GM19238 (cell line): ENCODE measurements at regions not wholly inside any gene's neighbourhood (a gene's known extent, or its start where the extent isn't known, plus 50 kb on each side); places are given as distances from the start of the nearest gene placed in this dataset.

ENCODE experiments used
- DNase-seq: peaks from one replicate; pipeline ENCODE4 v3.0.0; 2011; ENCODE audit warnings: low spot score; ENCODE audit not compliant: insufficient read length

DNA sequence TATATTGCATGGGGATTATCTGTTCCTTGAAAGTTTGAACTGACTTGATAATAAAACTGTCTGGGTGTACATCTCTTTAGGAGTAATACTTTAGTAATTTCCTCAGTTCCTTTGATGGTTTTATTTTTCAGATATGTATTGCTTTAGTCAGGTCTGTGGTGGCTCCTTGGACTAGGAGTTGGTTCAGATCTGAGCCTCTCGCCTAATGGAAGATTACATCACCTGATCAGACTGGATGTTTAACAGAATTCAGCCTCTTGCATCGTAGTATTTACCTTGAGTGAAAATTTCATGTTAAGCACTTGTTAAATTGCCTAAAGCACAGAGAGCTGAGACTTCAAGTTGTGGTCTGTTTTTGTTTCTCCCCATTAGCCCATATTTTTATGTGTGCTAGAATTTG lies 267.3 kb downstream of the MAP2K4 start:
- DNase-seq: no peak

DNA sequence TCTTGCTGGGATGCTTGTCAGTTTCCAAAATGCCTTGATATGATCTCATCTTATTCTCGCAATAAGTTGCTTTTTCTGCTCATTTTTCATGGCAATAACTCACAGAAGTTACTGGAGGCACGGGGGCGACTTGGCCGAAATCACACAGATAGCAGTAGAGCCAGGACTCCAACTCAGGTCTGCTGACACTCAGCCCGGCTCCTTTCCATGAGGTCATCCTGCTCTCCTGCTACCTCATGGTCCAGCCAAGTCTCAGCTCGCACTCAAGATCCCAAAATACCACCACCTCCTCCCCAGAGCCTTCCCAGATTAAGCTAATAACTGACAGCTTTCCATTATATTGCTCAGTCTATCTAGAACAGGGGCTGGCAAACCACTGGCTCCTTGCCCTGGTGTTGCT lies 269.5 kb downstream of the MAP2K4 start:
- DNase-seq: no peak

DNA sequence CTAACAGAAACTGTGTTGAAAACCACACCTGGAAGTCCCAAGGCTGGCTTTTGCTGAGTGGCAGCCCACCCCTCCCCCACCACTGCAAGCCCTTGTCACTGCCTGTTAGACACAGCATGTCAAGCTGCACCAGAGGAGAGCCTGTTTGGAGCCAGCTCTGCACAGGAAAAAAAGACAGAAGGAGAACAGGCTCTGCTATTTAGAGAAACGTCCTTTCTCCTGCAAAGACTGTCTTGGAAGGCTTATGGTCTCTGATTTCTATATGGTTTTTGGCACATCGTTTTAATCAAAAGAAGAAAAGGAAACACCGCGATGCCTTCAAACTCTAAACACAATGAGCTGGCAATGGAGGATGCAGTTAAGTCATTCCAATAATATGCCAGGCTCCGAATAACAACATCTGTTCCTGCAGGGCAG lies 275.5 kb downstream of the MAP2K4 start:
- DNase-seq: no peak

- DNase-seq: no peak
These were observed 280.9 kb downstream of the MAP2K4 start for GRCh38 chr17:12301551-12301950.

DNA sequence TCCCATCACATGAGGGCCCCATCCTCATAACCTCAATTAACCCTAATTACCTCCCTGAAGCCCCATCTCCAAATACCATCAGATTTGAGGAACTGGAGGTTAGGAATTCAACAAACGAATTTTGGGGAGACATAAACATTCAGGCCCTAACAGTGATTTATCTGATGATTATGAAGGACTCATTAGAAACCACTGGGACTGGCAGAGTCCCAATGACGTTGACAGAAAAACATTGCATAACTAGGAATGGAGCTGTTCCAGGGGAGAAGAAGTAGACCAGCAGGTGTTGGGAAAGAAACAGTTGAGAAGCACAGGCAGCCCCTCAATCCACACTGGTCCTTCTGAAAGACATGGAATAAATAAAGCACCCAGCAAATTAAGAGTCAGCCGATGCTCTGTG lies 282.0 kb downstream of the MAP2K4 start:
- no peak for DNase-seq

DNA sequence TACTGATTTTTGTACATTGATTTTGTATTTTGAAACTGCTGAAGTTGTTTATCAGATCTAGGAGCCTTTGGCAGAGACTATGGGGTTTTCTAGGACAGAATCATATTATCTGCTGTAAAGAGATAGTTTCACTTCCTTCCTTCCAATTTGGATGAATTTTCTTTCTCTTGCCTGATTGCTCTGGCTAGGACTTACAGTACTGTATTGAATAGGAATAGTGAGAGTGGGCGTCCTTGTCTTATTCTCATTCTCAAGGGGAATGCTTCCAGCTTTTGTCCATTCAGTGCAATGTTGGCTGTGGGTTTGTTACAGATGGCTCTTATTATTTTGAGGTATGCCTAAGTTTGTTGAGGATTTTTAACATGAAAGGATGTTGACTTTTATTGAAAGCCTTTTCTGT lies 290.1 kb downstream of the MAP2K4 start:
- DNase-seq: no peak

DNA sequence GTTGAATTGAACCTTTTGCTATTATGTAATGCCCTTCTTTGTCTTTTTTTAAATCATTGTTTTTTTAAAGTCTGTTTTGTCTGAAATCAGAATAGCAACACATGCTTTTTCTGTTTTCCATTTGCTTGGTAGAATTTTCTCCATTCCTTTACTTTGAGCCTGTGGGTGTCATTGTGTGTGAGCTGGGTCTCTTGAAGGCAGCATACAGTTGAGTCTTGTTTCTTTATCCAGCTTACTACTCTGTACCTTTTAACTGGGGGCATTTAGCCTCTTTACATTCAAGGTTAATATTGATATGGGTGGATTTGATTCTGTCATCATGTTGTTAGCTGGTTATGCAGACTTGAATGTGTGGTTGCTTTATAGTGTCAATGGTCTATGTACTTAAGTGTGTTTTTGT lies 292.0 kb downstream of the MAP2K4 start:
- no peak for DNase-seq

DNA sequence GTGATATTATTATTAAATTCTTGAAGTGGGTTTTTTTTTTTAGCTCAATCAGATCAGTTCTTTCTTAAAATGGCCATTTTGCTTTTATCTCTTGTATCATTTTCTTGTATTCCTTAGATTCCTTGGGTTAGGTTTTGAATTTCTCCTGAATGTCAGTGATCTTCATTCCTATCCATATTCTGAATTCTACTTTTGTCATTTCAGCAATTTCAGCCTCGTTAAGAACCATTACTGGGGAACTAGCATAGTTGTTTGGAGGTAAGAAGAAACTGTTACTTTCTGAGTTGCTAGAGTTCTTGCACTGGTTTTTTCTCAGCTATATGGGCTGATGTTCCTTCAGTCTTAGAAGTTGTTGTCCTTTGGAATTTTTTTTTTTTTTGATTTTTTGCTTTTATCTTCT lies 293.1 kb downstream of the MAP2K4 start:
- DNase-seq: no peak

GRCh38 chr17:12316021-12316420 lies 295.3 kb downstream of the MAP2K4 start:
- DNase-seq: no peak

DNA sequence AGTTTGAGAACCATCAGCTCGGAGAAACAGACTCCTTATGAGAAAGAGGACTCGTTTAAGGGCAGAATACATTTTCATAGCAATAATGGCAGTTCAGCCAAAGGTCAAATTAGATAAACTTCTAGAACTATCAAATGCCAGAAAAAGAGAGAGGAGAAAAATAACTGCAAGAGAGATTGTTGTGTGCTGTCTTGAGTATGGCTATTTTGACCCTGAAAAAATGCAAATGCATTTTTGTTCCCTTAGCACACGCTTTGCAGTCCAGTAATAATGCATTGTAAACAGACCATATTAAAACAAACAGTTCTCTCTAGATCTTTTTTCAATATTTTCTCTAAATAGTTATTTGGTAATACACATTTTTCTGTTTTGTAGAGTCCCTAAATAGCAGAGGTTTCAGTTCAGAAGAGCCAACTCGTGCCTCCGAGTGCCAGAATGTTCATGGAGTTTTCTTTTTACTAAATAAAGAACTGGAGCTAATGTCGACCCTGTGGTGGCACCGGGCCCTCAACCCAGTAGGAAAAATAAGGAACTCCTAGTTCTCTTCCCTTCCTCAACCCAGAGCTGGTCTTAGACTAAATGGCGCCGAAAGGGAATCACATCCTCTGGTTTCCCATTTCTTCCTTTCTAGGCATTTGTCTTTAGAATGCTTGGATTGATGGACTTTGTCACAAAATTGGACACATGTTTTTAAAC lies 298.0 kb downstream of the MAP2K4 start:
- no peak for DNase-seq

DNA sequence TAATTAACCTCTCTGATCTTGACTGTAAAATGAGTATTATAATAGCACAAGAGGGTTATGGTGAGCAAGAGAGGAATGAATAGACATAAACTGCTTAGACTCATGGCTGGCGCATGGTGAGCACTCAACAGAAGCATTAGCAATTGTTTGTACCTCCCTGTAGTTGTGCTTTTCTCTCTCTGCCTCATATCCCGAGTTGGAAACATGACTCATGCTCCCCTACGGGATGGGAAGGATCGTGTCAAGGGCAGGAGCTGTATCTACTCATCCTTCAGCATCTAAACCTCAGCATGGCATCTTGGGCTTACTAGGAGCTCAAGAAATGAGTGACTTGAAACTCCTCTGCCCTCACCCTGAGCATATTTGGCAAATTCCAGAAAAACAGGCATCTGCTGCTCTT lies 299.6 kb downstream of the MAP2K4 start:
- DNase-seq: no peak

DNA sequence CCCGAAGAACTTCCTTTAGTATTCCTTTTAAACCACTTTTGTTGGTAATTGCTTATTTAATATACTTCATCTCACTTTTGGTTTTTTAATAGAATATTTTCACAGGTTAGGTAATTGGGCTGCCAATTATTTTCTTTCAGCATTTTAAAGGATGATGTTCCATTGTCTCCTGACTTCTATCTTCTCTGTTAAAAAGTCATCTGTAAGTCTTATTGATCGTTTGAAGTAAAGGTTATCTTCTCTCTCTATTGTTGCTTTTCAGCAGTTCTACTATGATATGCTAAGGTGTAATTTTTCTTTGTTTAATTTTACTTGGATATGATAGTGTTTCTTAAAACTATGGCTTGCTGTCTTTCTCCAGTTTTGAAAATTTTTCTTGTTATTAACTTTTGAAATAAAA lies 307.5 kb downstream of the MAP2K4 start:
- DNase-seq: no peak

DNA sequence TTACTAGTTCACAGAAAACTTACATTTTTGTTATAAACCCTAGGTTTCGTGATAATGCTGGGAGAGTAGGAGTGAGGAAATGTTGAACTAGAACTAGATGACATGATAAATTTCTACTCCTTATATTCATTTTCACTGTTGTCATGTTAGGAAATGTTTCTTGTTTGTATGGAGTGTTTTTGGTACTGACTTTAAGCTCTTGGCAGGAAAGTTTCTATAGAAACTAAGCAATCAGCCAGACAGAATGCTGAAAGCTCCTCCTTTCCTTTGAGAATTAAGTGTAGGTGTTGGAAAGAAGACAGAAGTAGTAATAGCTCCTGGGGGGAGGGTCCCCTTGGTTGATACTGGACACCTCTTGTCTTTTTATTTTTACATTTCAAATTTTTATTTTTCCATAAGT lies 309.8 kb downstream of the MAP2K4 start:
- no peak for DNase-seq

DNA sequence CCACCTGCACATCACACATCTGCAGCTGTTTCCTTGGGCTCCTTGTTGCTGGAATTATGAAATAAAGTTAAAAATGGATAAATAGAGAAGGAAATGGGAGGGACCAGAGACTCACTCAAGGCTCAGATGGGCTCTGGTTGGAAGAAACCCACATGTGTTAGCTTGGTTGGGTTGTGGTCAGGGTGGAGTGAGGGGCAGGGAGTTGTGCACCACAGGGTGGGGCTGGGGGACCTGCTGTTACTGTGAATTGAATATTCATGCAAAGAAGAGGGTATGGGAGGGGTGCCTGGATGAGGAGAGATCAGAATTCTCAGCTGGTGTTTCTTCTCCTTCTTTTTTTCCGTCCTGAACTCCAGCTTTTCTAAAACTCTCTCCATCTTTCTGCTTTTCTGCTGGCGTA lies 320.7 kb downstream of the MAP2K4 start:
- DNase-seq: no peak

DNA sequence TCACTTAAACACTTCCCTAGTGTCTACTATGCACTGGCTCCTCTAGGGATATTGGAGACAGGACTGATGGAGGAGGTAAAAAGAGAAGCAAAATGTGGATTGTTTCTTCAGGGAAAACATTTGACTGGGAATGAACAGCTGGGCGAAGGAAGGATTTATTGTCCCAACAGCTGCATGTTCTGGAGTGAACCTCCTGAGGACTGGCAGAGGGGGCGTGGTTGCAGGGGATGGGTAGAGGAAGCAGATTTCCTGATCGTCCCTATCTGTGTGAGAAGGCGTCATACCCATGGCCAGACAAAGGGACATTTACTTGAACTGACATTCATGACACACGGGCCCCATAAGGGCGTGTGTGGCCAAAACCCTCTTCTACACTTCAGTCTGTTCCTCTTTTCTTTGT lies 321.5 kb downstream of the MAP2K4 start:
- no peak for DNase-seq

- peak; percentile 12 for DNase-seq
These were observed 322.1 kb downstream of the MAP2K4 start for GRCh38 chr17:12342609-12343435.

DNA sequence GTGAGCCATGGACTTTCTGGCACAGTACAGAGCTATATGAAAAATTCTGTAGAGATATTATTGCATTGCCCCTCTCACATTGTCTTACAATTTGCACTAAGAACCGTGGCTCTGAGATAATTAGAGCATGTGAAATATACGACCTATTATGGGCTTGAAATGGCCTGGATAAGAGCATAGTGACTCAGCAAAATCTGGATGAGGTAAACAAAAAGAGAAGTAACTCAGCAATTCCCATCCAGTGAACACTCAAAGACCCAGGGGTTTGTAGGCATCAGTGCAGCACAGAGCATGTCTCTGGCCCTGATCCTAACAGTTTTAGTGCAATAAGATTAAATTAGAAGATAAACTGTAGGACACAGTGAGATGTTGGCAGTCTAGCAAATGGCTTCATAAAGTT lies 317.2 kb upstream of the MYOCD start:
- DNase-seq: no peak

GRCh38 chr17:12349297-12349696 lies 316.4 kb upstream of the MYOCD start:
- DNase-seq: no peak

- no peak for DNase-seq
These were observed 313.6 kb upstream of the MYOCD start for GRCh38 chr17:12352127-12352526.

GRCh38 chr17:12357600-12357999 lies 308.1 kb upstream of the MYOCD start:
- no peak for DNase-seq

DNA sequence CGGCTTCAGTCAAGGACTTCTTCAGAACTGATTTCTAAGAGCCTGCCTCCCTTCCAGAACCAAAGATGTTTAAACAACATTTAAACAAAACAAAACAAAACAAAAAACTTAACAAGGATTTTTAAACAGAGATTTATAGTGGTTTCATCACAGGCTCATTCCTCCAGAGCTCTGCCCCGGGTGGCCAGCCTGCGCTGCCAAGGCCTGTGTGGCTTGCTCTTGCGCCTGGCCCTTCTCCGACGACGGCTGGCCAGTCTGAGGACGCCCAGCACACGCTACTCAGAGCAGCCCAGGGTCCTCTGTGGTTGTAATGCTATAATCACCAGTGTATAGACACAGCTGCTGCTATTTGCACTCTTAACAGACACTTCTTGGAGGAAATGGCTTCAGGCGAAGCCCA lies 307.2 kb upstream of the MYOCD start:
- DNase-seq: no peak

- DNase-seq: no peak
These were observed 302.7 kb upstream of the MYOCD start for GRCh38 chr17:12362853-12363455.

GRCh38 chr17:12365805-12366204 lies 299.9 kb upstream of the MYOCD start:
- DNase-seq: no peak
